Hematopoietic multipotent progenitor cell treated with erythropoietin and hydrocortisone succinate and interleukin-3 and kit ligand, for 6 days (in vitro differentiated cells): ENCODE measurements at regions not wholly inside any gene's neighbourhood (a gene's known extent, or its start where the extent isn't known, plus 50 kb on each side); places are given as distances from the start of the nearest gene placed in this dataset.
"Not testable (repeated sequence)": the region's sequence is repeated elsewhere in the genome, so short reads cannot be mapped to it uniquely, and the experiment has no call there.

Source experiments
- DNase-seq: peaks from one replicate; pipeline ENCODE4 v3.0.0-alpha.2; 2015

DNA sequence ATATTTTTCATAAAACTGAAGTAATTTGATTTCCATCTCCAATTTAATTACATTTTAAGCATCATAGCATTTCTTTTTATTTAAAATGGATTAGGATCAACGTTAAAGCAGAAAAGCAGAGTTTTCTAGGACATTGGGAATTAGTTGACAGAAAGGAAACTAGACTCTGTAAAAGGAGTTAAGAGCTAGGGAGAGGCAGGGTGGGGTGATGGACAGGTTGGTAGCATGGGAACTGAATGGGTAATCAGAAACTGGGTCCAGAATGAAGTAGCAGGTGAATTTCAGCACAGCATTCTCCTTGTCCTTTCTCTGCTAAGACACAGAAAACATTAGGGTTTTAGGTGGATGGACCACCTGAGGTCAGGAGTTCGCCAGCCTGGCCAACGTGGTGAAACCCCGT lies 97.6 kb downstream of the ANAPC4 start:
- no peak for DNase-seq

DNA sequence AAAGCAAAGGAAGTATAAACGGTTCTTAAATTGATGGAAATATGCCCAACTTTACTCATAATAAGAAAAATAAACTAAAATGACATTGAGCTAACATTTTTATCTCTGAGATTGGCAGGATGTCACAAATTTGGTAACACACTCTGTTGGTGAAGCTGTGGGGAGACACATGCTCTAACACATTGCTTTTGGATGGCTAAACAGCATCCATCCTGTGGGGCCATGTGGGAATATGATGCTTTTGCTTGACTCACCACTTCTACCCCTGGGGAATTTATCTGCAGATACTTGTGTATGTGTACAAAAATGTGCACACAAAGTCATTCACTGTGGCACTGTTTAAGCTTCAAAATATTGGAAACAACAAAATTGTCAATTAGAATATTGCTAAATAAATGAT lies 100.2 kb downstream of the ANAPC4 start:
- DNase-seq = no peak

- no peak for DNase-seq
Measured at GRCh38 chr4:25481648-25482047, 104.6 kb downstream of the ANAPC4 start.

GRCh38 chr4:25484243-25484721 lies 107.2 kb downstream of the ANAPC4 start:
- no peak for DNase-seq

- peak; percentile 5 for DNase-seq
Measured at GRCh38 chr4:25485104-25485503, 108.0 kb downstream of the ANAPC4 start.

GRCh38 chr4:25486171-25486570 lies 109.1 kb downstream of the ANAPC4 start:
- DNase-seq = no peak

- DNase-seq = no peak
Measured at GRCh38 chr4:25487155-25487554, 110.1 kb downstream of the ANAPC4 start.

GRCh38 chr4:25489253-25489797 lies 112.3 kb downstream of the ANAPC4 start:
- DNase-seq = no peak

DNA sequence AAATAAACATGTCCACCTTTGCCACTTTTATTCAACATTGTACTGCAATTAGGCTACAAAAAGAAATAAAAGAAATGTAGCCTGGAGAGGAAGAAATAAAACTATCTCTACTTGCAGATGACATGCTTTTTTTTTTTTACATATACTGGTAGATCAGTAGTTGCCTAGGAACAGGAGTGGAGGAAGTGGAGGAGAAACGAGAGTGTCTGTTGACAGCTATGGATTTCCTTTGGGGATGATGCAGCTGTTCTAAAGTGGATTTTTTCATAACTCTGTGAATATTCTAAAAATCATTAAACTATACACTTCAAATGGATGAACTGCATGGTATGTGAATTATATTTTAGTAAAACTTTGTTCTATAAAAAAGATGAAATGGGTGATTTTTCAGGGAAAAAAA lies 116.4 kb downstream of the ANAPC4 start:
- no peak for DNase-seq

DNA sequence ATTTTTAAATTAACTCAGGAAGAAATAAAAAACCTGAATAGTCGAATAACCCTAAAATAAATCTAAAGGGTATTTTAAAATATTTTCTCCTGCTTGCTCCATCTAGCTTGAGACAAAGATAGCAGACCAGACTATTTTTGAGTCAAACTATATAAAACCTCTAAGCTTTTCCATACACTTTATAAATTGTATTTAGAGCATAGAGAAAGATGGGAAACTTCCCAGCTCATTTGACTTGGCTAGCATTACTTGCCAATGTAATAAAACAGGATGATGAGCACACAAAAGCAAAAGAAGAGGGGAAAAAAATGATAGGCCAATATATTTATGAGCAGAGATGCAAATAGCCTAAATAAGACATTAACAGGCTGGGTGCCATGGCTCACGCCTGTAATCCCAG lies 117.1 kb downstream of the ANAPC4 start:
- no peak for DNase-seq

GRCh38 chr4:25500626-25501316 lies 123.7 kb downstream of the ANAPC4 start:
- no peak for DNase-seq

GRCh38 chr4:25502115-25502514 lies 125.1 kb downstream of the ANAPC4 start:
- no peak for DNase-seq

DNA sequence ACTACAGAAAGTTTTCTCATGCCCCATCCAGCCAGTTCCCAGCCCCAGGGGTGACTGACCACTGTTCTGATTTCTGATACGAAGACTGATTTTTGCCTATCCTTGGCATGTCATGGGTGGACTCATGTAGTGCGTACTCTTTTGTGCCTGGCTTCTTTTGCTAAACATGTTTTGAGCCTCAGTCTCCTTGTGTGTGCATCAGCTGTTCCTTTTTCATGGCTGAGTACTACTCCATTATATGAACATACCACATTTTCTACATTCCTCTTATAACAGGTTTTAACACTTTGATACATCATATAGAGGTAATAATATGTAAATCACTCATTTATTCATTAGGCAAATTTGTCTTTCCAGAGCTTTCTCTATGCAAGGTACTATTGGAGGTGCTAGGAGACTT lies 126.7 kb downstream of the ANAPC4 start:
- no peak for DNase-seq

DNA sequence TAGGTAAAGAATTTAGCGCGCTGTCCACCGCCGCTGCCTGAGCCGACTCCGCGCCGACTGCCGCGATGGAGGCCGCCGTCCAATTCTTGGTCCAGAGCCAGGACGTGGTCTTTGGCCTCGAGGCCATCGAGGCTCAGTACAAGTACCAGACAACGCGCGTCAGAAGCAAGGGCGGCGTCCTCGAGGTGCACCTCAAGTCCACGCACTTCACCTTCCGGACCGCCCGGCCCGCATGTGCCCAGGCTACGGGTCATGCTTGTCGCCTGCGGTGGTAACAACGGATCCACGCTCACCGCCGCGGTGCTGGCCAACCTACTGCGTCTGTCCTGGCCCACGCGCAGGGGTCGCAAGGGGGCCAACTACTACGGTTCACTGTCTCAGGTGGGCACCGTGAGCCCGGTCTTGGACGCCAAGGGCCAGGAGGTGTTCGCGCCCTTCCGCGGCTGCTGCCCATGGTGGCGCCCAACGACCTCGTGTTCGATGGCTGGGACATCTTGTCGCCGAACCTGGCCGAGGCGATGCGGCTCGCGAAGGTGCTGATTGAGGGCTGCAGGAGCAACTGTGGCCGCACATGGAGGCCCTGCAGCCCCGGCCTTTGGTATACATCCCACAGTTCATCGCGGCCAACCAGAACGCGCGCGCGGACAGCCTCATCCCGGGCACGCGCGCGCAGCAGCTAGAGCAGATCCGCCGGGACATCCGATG lies 128.0 kb downstream of the ANAPC4 start:
- DNase-seq = no peak

DNA sequence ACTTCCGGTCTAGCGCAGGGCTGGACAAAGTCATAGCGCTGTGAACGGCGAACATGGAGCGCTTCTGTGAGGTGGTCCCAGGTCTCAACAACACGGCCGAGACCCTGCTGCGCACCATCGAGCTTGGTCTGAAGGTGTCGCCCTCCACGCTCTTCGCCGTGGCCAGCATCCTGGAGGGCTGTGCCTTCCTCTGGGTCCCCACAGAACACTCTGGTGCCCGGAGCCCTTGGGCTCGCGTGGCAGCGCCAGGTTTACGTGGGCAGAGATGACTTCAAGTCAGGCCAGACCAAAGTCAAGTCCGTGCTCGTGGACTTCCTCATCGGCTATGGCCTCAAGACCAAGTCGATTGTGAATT lies 128.6 kb downstream of the ANAPC4 start:
- DNase-seq = no peak

- DNase-seq = no peak
Measured at GRCh38 chr4:25506032-25506571, 129.0 kb downstream of the ANAPC4 start.

GRCh38 chr4:25509646-25510045 lies 132.6 kb downstream of the ANAPC4 start:
- no peak for DNase-seq

GRCh38 chr4:25511823-25512222 lies 134.8 kb downstream of the ANAPC4 start:
- DNase-seq = not testable (repeated sequence)

DNA sequence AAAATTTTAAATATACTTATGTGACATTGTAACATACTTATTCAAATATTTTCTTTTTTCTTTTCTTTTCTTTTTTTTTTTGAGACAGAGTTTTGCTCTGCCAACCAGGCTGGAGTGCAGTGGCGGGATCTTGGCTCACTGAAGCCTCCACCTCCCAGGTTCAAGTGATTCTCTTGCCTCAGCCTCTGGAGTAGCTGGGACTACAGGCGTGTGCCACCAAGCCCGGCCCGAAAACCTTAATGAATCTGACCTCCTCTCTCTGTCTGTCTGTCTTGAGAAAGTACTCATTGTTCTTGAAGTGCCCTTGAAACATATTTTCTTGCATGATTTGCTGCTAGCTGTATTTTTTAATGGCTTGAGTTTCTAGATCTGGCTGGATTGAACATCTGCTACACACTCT lies 136.8 kb downstream of the ANAPC4 start:
- DNase-seq = no peak

GRCh38 chr4:25523405-25523804 lies 132.2 kb upstream of the SLC34A2 start:
- DNase-seq = no peak

DNA sequence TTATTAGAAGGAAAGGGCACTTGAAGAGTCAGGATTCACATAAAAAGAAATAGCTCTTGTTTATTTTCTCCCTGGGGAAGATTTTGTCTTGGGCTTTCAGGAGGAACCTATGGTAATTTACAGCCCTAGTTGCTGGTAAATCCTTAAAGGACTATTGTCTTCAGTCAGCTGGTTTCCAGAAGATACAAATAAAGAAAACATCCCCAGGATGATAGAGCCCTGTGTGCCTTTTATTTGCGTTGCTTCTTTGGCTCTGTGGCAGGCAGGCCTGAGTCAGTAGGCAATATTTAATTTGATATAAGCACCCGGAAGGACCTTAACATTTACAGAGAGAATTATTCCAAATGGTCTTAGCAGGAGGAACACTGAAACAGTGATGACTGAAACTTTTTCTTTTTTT lies 131.0 kb upstream of the SLC34A2 start:
- DNase-seq = no peak

DNA sequence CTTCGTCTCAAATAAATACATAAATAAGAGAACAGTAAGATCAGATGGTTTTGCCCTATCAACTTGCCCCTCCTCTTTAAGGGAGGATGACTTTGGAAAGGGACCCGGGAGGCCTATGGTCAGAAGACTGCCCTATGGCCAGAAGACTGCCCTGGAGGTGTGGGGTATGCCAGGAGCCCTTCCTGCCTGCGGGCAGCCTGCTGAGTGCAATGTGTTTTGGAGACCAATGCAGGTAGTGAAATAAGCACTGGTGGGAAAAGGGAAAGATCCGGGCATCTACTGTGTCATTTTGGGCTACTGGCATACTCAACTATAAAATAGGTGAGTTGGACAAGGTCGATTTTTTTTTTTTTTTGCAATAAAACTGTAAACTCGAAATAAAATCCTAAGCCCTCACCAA lies 129.8 kb upstream of the SLC34A2 start:
- no peak for DNase-seq

GRCh38 chr4:25527034-25527433 lies 128.6 kb upstream of the SLC34A2 start:
- DNase-seq = no peak

DNA sequence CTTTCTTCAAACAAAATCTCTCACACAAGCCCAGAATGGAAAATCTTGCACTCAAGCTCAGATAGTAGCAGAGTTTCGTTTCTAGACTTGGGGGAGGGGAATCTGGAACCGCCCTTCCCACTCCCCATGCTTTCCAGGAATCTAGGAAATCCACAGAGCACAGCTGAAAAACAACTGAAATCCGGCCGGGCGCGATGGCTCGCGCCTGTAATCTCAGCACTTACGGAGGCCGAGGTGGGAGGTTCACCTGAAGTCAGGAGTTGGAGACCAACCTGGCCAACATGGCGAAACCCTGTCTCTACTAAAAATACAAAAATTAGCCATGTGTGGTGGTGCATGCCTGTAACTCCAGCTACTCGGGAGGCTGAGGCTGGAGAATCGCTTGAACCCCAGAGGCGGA lies 127.3 kb upstream of the SLC34A2 start:
- DNase-seq = no peak
